HCT116 (cell line): ENCODE measurements at regions not wholly inside any gene's neighbourhood (a gene's known extent, or its start where the extent isn't known, plus 50 kb on each side); places are given as distances from the start of the nearest gene placed in this dataset.

Source experiments
- ATAC-seq: fragments of 200-7000 bp; cut with Tn5 transposase; 2 replicates; pipeline ENCODE4 v1.9.1; 2020; ENCODE audit warnings: mild to moderate bottlenecking, moderate library complexity
- BruUV-seq: library from RNA; stranded (reverse); fragments of 400-500 nt; replicated peaks from 2 replicates; lab custom pipeline; 2021; lab: Mats Ljungman, UMichigan
- CTCF ChIA-PET: fragments of 300-600 bp; sonication (Branson Sonifier 250); formaldehyde crosslinking; loops from one replicate; lab custom pipeline; 2021; ENCODE audit warnings: antibody characterized with exemption; lab: Charles Lee
- POLR2A ChIA-PET: fragments of 300-600, 350-600 bp; sonication (Branson Sonifier 250); formaldehyde crosslinking; loops from one replicate; lab custom pipeline; 2021; ENCODE audit warnings: antibody characterized with exemption; lab: Charles Lee
- RAD21 ChIA-PET, 2 experiments: fragments of 300-600 bp; sonication (Branson Sonifier 250); formaldehyde crosslinking; loops; one replicate each; lab custom pipeline; 2023; ENCODE audit warnings: low total read pairs in 2 of 2; ENCODE audit not compliant: uncharacterized antibody in 2 of 2, unreplicated experiment in 2 of 2, low non-redundant PET in 1 of 2; lab: Charles Lee
- DNase-seq: peaks from one replicate; pipeline ENCODE4 v3.0.0-alpha.2; 2010; ENCODE audit warnings: low read depth, low spot score
- H2AFZ ChIP-seq: fragments of 200-600 bp; shearing (Covaris generic), sonication (generic); 2 replicates; pipeline ENCODE4 v1.6.1; 2017; ENCODE audit warnings: low read depth, mixed run types, mixed read lengths, antibody characterized with exemption, low read length; ENCODE audit not compliant: poor library complexity, severe bottlenecking
- H3K27ac ChIP-seq: 2 replicates; pipeline ENCODE4 v1.5.1; 2012; ENCODE audit warnings: low read depth, low read length
- H3K27me3 ChIP-seq: fragments of 200-600 bp; sonication (generic); 2 replicates; pipeline ENCODE4 v1.6.1; 2016; ENCODE audit warnings: mixed run types, low read length, mixed read lengths; ENCODE audit not compliant: insufficient read depth
- H3K36me3 ChIP-seq, 2 experiments: fragments of 200-500 bp in 1 of 2; fragments of 200-600 bp in 1 of 2; sonication (Bioruptor generic) in 1 of 2; sonication (generic) in 1 of 2; 2 replicates each; pipeline versions ENCODE4 v1.5.1 to v1.6.1; 2014 to 2016; ENCODE audit warnings: low read length in 2 of 2, inconsistent platforms in 1 of 2, mixed read lengths in 1 of 2, mixed run types in 1 of 2; ENCODE audit not compliant: insufficient read depth in 2 of 2, control insufficient read depth in 1 of 2
- H3K4me1 ChIP-seq, 2 experiments: fragments of 200-600 bp in 1 of 2; sonication (generic) in 1 of 2; 2 replicates each; pipeline versions ENCODE4 v1.5.1 to v1.6.1; 2012 to 2017; ENCODE audit warnings: low read length in 2 of 2, inconsistent platforms in 1 of 2, mild to moderate bottlenecking in 1 of 2, mixed read lengths in 1 of 2, mixed run types in 1 of 2, moderate library complexity in 1 of 2; ENCODE audit not compliant: insufficient read depth in 2 of 2, control insufficient read depth in 1 of 2
- H3K4me2 ChIP-seq: fragments of 200-600 bp; sonication (generic); 2 replicates; pipeline ENCODE4 v1.6.1; 2017; ENCODE audit warnings: mixed run types, low read length, mixed read lengths
- H3K4me3 ChIP-seq, 2 experiments: fragments of 200-600 bp in 1 of 2; sonication (generic) in 1 of 2; replicated peaks in 1 of 2; 2 replicates each; pipeline ENCODE4 v1.5.1; 2011 to 2016; ENCODE audit warnings: low read length in 2 of 2, control low read depth in 1 of 2, low read depth in 1 of 2, mild to moderate bottlenecking in 1 of 2, mixed read lengths in 1 of 2, mixed run types in 1 of 2
- H3K79me2 ChIP-seq: fragments of 200-600 bp; sonication (generic); 2 replicates; pipeline ENCODE4 v1.6.1; 2017; ENCODE audit warnings: mild to moderate bottlenecking, mixed run types, low read length, moderate library complexity, mixed read lengths; ENCODE audit not compliant: insufficient read depth
- H3K9ac ChIP-seq: fragments of 200-600 bp; sonication (generic); 2 replicates; pipeline ENCODE4 v1.6.1; 2016; ENCODE audit warnings: low read length, mixed read lengths
- H3K9me2 ChIP-seq: fragments of 200-600 bp; sonication (generic), shearing (Covaris generic); 2 replicates; pipeline ENCODE4 v1.6.1; 2017; ENCODE audit warnings: mixed run types, mild to moderate bottlenecking, moderate library complexity; ENCODE audit not compliant: insufficient read depth
- H3K9me3 ChIP-seq, 2 experiments: fragments of 200-500 bp in 1 of 2; fragments of 200-600 bp in 1 of 2; sonication (Bioruptor generic) in 1 of 2; sonication (generic) in 1 of 2; 2 replicates each; pipeline ENCODE4 v1.6.1; 2014 to 2017; ENCODE audit warnings: low read length in 2 of 2, mixed read lengths in 2 of 2, inconsistent platforms in 1 of 2, low read depth in 1 of 2, mild to moderate bottlenecking in 1 of 2, mixed run types in 1 of 2, moderate library complexity in 1 of 2; ENCODE audit not compliant: control insufficient read depth in 1 of 2, insufficient read depth in 1 of 2
- H4K20me1 ChIP-seq: fragments of 200-600 bp; sonication (generic), shearing (Covaris generic); 2 replicates; pipeline ENCODE4 v1.6.1; 2017; ENCODE audit warnings: mixed run types, mild to moderate bottlenecking, moderate library complexity; ENCODE audit not compliant: insufficient read depth
- CEBPB ChIP-seq: IDR thresholded peaks from 2 replicates; pipeline ENCODE4 v1.6.1; 2012; ENCODE audit warnings: low read depth
- CTCF ChIP-seq, 3 experiments: fragments of 200-600 bp in 1 of 3; sonication (generic) in 1 of 3; IDR thresholded peaks in 2 of 3; conservative IDR thresholded peaks in 1 of 3; 2 replicates each; pipeline ENCODE4 v1.5.1; 2012 to 2017; ENCODE audit warnings: low read depth in 2 of 3, low read length in 2 of 3, antibody characterized with exemption in 1 of 3, borderline replicate concordance in 1 of 3, control low read depth in 1 of 3, mild to moderate bottlenecking in 1 of 3, mixed read lengths in 1 of 3, mixed run types in 1 of 3, moderate library complexity in 1 of 3; ENCODE audit not compliant: insufficient read depth in 1 of 3
- EGR1 ChIP-seq: IDR thresholded peaks from 2 replicates; pipeline ENCODE4 v1.6.1; 2012; ENCODE audit warnings: low read depth
- ELF1 ChIP-seq: IDR thresholded peaks from 2 replicates; pipeline ENCODE4 v1.6.1; 2012; ENCODE audit warnings: low read depth, borderline replicate concordance
- FOSL1 ChIP-seq: IDR thresholded peaks from 2 replicates; pipeline ENCODE4 v1.6.1; 2012; ENCODE audit warnings: low read depth
- POLR2A ChIP-seq: IDR thresholded peaks from 2 replicates; pipeline ENCODE4 v1.7.0; 2011; ENCODE audit warnings: borderline replicate concordance; ENCODE audit not compliant: insufficient read depth, insufficient read length; ENCODE audit errors: extremely low read depth
- POLR2AphosphoS5 ChIP-seq: IDR thresholded peaks from 2 replicates; pipeline ENCODE4 v1.6.1; 2011; ENCODE audit warnings: mild to moderate bottlenecking, low read depth, low read length, moderate library complexity
- SRF ChIP-seq: IDR thresholded peaks from 2 replicates; pipeline ENCODE4 v1.6.1; 2012; ENCODE audit warnings: low read depth
- TCF7L2 ChIP-seq: IDR thresholded peaks from 2 replicates; pipeline ENCODE4 v1.7.0; 2011; ENCODE audit warnings: borderline replicate concordance, inconsistent platforms; ENCODE audit not compliant: insufficient read depth, insufficient read length; ENCODE audit errors: extremely low read depth
- YY1 ChIP-seq: IDR thresholded peaks from 2 replicates; pipeline ENCODE4 v1.6.1; 2011; ENCODE audit warnings: low read length, low read depth, moderate library complexity, mild to moderate bottlenecking; ENCODE audit not compliant: insufficient replicate concordance; ENCODE audit errors: extremely low read depth
- intact Hi-C: fragments of 100-400 bp; cut with micrococcal nuclease; formaldehyde crosslinking; loops from 2 replicates; pipeline ENCODE4 v1.10.0; 2022

GRCh38 chr4:22246847-22247246 is 269.0 kb downstream of the ADGRA3 start (continued):
- TF ChIP-seq POLR2A (no peak), CEBPB (no peak), EGR1 (no peak), ELF1 (no peak), SRF (no peak)

- no peak overlapping the region for H2AFZ ChIP-seq
- no peaks in the 10 kb centered on the region for H3K9me3 ChIP-seq
- intact Hi-C loops = no loop called here
- no peak for TF ChIP-seq YY1
- TF ChIP-seq FOSL1 = no peak
- TF ChIP-seq TCF7L2 = no peak
- TF ChIP-seq CTCF (IDR thresholded peaks at IDR 0.05 in 2 of 3, conservative IDR thresholded peaks at IDR 0.05 in 1 of 3; ENCODE audit: borderline replicate concordance in 1 of 3, insufficient read depth in 1 of 3, low read depth in 2 of 3, low read length in 2 of 3) = no peak
- no peak for TF ChIP-seq POLR2AphosphoS5
- TF ChIP-seq, all 23 proteins: peak for 0
- no peak overlapping the region for H3K27ac ChIP-seq
- ChIA-PET POLR2A (no interaction called here), RAD21 (no interaction called here), CTCF (no interaction called here)
- no peaks in the 10 kb centered on the region for H3K36me3 ChIP-seq
- H3K79me2 ChIP-seq = no peaks in the 10 kb centered on the region
- H4K20me1 ChIP-seq = no peaks in the 10 kb centered on the region
- no peak overlapping the region for H3K4me3 ChIP-seq
- ATAC-seq = no peak
- H3K4me1 ChIP-seq = no peaks in the 10 kb centered on the region
- H3K9me2 ChIP-seq = no peaks in the 10 kb centered on the region
- no peak overlapping the region for H3K4me2 ChIP-seq
- BruUV-seq = no TSS peak
- no peak for DNase-seq
- no peak overlapping the region for H3K9ac ChIP-seq
- H3K27me3 ChIP-seq = no peaks in the 10 kb centered on the region
These were observed 270.6 kb downstream of the ADGRA3 start for GRCh38 chr4:22245294-22245693.
